Trophoblast cell (in vitro differentiated cells and primary cell): ENCODE measurements at regions not wholly inside any gene's neighbourhood (a gene's known extent, or its start where the extent isn't known, plus 50 kb on each side); places are given as distances from the start of the nearest gene placed in this dataset.
"Not testable (repeated sequence)": the region's sequence is repeated elsewhere in the genome, so short reads cannot be mapped to it uniquely, and the experiment has no call there.

Experiments used
- DNase-seq, 2 donors: peaks; one replicate each; pipeline ENCODE4 v3.0.0-alpha.2; 2016
- H2AFZ ChIP-seq: 2 replicates; pipeline ENCODE4 v1.6.1; 2013; ENCODE audit warnings: low read length, moderate library complexity, mild to moderate bottlenecking; ENCODE audit not compliant: insufficient read depth, poor library complexity
- H2AK5ac ChIP-seq: 2 replicates; pipeline ENCODE4 v1.6.1; 2013; ENCODE audit warnings: mild to moderate bottlenecking, low read length
- H2BK120ac ChIP-seq: 2 replicates; pipeline ENCODE4 v1.6.1; 2013; ENCODE audit warnings: low read length, mild to moderate bottlenecking, moderate library complexity; ENCODE audit not compliant: insufficient read depth, poor library complexity
- H2BK12ac ChIP-seq: 2 replicates; pipeline ENCODE4 v1.6.1; 2013; ENCODE audit warnings: mild to moderate bottlenecking, low read length, moderate library complexity
- H2BK5ac ChIP-seq: 2 replicates; pipeline ENCODE4 v1.6.1; 2013; ENCODE audit warnings: low read length, low read depth, moderate library complexity, mild to moderate bottlenecking; ENCODE audit not compliant: poor library complexity
- H3K14ac ChIP-seq: 2 replicates; pipeline ENCODE4 v1.6.1; 2013; ENCODE audit warnings: mild to moderate bottlenecking, low read length
- H3K18ac ChIP-seq: 2 replicates; pipeline ENCODE4 v1.6.1; 2013; ENCODE audit warnings: mild to moderate bottlenecking, low read length
- H3K23ac ChIP-seq: 2 replicates; pipeline ENCODE4 v1.6.1; 2013; ENCODE audit warnings: low read length
- H3K27ac ChIP-seq: 2 replicates; pipeline ENCODE4 v1.5.1; 2013; ENCODE audit warnings: low read depth, mild to moderate bottlenecking, inconsistent platforms, low read length, moderate library complexity
- H3K27me3 ChIP-seq: 2 replicates; pipeline ENCODE4 v1.6.1; 2013; ENCODE audit warnings: inconsistent platforms, mild to moderate bottlenecking, low read length, moderate library complexity; ENCODE audit not compliant: insufficient read depth
- H3K36me3 ChIP-seq, 2 experiments: 1 replicate in 1 of 2; 2 replicates in 1 of 2; pipeline ENCODE4 v1.6.1; 2013; ENCODE audit warnings: low read length in 2 of 2, mild to moderate bottlenecking in 2 of 2, moderate library complexity in 1 of 2; ENCODE audit not compliant: insufficient read depth in 2 of 2, control insufficient read depth in 1 of 2
- H3K4ac ChIP-seq: 2 replicates; pipeline ENCODE4 v1.6.1; 2013; ENCODE audit warnings: low read depth, mild to moderate bottlenecking, low read length, moderate library complexity
- H3K4me1 ChIP-seq, 2 experiments: 1 replicate in 1 of 2; 2 replicates in 1 of 2; pipeline ENCODE4 v1.6.1; 2013; ENCODE audit warnings: low read length in 2 of 2, mild to moderate bottlenecking in 2 of 2, moderate library complexity in 1 of 2; ENCODE audit not compliant: insufficient read depth in 2 of 2, control insufficient read depth in 1 of 2
- H3K4me2 ChIP-seq: 2 replicates; pipeline ENCODE4 v1.6.1; 2013; ENCODE audit warnings: inconsistent platforms, mild to moderate bottlenecking, low read length, moderate library complexity
- H3K4me3 ChIP-seq: 2 replicates; pipeline ENCODE4 v1.5.1; 2013; ENCODE audit warnings: mild to moderate bottlenecking, low read depth, low read length, inconsistent platforms
- H3K79me1 ChIP-seq: one replicate; pipeline ENCODE4 v1.6.1; 2013; ENCODE audit warnings: low read length
- H3K79me2 ChIP-seq: 2 replicates; pipeline ENCODE4 v1.6.1; 2013; ENCODE audit warnings: low read length, mild to moderate bottlenecking; ENCODE audit not compliant: control insufficient read depth, insufficient read depth, poor library complexity
- H3K9ac ChIP-seq: 2 replicates; pipeline ENCODE4 v1.6.1; 2013; ENCODE audit warnings: mild to moderate bottlenecking, low read length
- H3K9me3 ChIP-seq: 2 replicates; pipeline ENCODE4 v1.6.1; 2013; ENCODE audit warnings: low read depth, mild to moderate bottlenecking, control low read depth, inconsistent platforms, low read length; ENCODE audit not compliant: insufficient read depth
- H4K12ac ChIP-seq: 2 replicates; pipeline ENCODE4 v1.6.1; 2013; ENCODE audit warnings: low read depth, mild to moderate bottlenecking, low read length, moderate library complexity
- H4K8ac ChIP-seq: 2 replicates; pipeline ENCODE4 v1.6.1; 2013; ENCODE audit warnings: low read depth, mild to moderate bottlenecking, low read length, moderate library complexity
- H4K91ac ChIP-seq: one replicate; pipeline ENCODE4 v1.6.1; 2013; ENCODE audit warnings: low read depth, mild to moderate bottlenecking, low read length, moderate library complexity
- WGBS: extraction: QIAGEN DNeasy Blood & Tissue Kit; methylation state at CpG from one replicate; pipeline ENCODE4 v1.1.7; 2013; ENCODE audit warnings: missing lambda C conversion rate; ENCODE audit not compliant: insufficient read length, insufficient coverage; ENCODE audit errors: extremely low coverage; 5-methylcytosine and 5-hydroxymethylcytosine counted together

- Histone ChIP-seq H4K8ac (no peak overlapping the region), H3K18ac (no peak overlapping the region), H2AK5ac (no peak overlapping the region), H3K79me2 (no peaks in the 10 kb centered on the region), H4K12ac (no peak overlapping the region), H3K4ac (no peak overlapping the region), H2BK120ac (no peak overlapping the region), H3K4me2 (no peak overlapping the region), H4K91ac (no peak overlapping the region), H2BK12ac (no peak overlapping the region), H3K14ac (no peak overlapping the region), H3K4me3 (no peak overlapping the region), H3K9ac (no peak overlapping the region), H3K9me3 (no peaks in the 10 kb centered on the region), H3K4me1 (no peaks in the 10 kb centered on the region), H3K27me3 (no peaks in the 10 kb centered on the region), H3K36me3 (no peaks in the 10 kb centered on the region), H3K27ac (no peak overlapping the region), H2BK5ac (no peak overlapping the region), H3K23ac (no peak overlapping the region), H3K79me1 (no peaks in the 10 kb centered on the region), H2AFZ (no peak overlapping the region)
- DNase-seq, result no peak
Measured at GRCh38 chr11:23473782-23474181, 613.5 kb upstream of the CCDC179 start.

GRCh38 chr11:23480736-23481135, 620.5 kb upstream of the CCDC179 start:
- H4K91ac ChIP-seq, result no peak overlapping the region
- H4K12ac ChIP-seq, result no peak overlapping the region
- no peaks in the 10 kb centered on the region for H3K79me1 ChIP-seq
- no peak overlapping the region for H2BK120ac ChIP-seq
- H2AK5ac ChIP-seq, result no peak overlapping the region
- H3K36me3 ChIP-seq, result no peaks in the 10 kb centered on the region
- H3K4ac ChIP-seq, result no peak overlapping the region
- H3K9ac ChIP-seq, result no peak overlapping the region
- H2BK5ac ChIP-seq, result no peak overlapping the region
- H2BK12ac ChIP-seq, result no peak overlapping the region
- H3K4me1 ChIP-seq, result no peaks in the 10 kb centered on the region
- no peak overlapping the region for H4K8ac ChIP-seq
- H3K27ac ChIP-seq, result no peak overlapping the region
- no peak overlapping the region for H3K4me3 ChIP-seq
- no peak overlapping the region for H2AFZ ChIP-seq
- H3K79me2 ChIP-seq, result no peaks in the 10 kb centered on the region
- no peak overlapping the region for H3K23ac ChIP-seq
- H3K27me3 ChIP-seq, result no peaks in the 10 kb centered on the region
- no peak for DNase-seq
- no peak overlapping the region for H3K18ac ChIP-seq
- no peak overlapping the region for H3K4me2 ChIP-seq
- no peaks in the 10 kb centered on the region for H3K9me3 ChIP-seq
- no peak overlapping the region for H3K14ac ChIP-seq

DNA sequence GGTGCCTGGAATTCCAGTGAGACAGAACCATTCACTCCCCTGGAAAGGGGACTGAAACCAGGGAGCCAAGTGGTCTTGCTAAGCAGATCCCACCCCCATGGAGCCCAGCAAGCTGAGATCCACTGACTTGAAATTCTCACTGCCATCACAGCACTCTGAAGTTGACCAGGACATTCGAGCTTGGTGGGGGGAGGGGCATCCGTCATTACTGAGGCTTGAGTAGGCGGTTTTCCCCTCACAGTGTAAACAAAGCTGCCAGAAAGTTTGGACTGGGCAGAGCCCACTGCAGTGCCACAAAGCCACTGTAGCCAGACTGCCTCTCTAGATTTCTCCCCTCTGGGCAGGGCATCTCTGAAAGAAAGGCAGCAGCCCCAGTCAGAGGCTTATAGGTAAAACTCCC, 623.9 kb upstream of the CCDC179 start:
- H2AK5ac ChIP-seq, H4K8ac ChIP-seq, DNase-seq, H3K79me1 ChIP-seq, H3K27me3 ChIP-seq, H3K23ac ChIP-seq, H3K36me3 ChIP-seq, H3K4me1 ChIP-seq, H4K91ac ChIP-seq, H2BK120ac ChIP-seq, H3K27ac ChIP-seq, H3K14ac ChIP-seq, H3K9me3 ChIP-seq, H2BK5ac ChIP-seq, H3K4me2 ChIP-seq, H3K79me2 ChIP-seq, H3K4ac ChIP-seq, H4K12ac ChIP-seq, H3K18ac ChIP-seq, H2AFZ ChIP-seq, H2BK12ac ChIP-seq, H3K4me3 ChIP-seq, H3K9ac ChIP-seq: not testable (repeated sequence)
- WGBS, result no CpG with 5 or more reads among the region's 3 CpGs

DNA sequence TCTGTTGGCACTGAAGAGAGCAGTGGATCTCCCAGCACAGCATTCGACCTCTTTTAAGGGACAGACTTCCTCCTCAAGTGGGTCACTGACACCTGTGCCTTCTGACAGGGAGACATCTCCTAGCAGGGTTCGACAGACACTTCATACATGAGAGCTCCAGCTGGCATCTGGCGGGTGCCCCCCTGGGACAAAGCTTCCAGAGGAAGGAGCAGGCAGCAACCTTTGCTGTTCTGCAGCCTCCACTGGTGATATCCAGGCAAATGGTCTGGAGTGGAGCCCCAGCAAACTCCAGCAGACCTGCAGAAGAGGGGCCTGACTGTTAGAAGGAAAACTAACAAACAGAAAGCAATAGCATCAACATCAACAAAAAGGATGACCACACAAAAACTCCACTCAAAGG, 624.3 kb upstream of the CCDC179 start:
- H4K91ac ChIP-seq, H3K4me3 ChIP-seq, H4K12ac ChIP-seq, H2BK5ac ChIP-seq, H3K9me3 ChIP-seq, H3K4me2 ChIP-seq, H3K27ac ChIP-seq, H4K8ac ChIP-seq, H3K23ac ChIP-seq, H3K79me1 ChIP-seq, H3K14ac ChIP-seq, H2AFZ ChIP-seq, H2BK12ac ChIP-seq, H3K79me2 ChIP-seq, H2AK5ac ChIP-seq, H3K36me3 ChIP-seq, H3K18ac ChIP-seq, H3K4me1 ChIP-seq, H2BK120ac ChIP-seq, H3K9ac ChIP-seq, DNase-seq, H3K27me3 ChIP-seq, H3K4ac ChIP-seq: not testable (repeated sequence)
- no CpG with 5 or more reads among the region's 3 CpGs for WGBS
